ENCODE measurements at regions not wholly inside any gene's neighbourhood (a gene's known extent, or its start where the extent isn't known, plus 50 kb on each side); places are given as distances from the start of the nearest gene placed in this dataset.

DNA sequence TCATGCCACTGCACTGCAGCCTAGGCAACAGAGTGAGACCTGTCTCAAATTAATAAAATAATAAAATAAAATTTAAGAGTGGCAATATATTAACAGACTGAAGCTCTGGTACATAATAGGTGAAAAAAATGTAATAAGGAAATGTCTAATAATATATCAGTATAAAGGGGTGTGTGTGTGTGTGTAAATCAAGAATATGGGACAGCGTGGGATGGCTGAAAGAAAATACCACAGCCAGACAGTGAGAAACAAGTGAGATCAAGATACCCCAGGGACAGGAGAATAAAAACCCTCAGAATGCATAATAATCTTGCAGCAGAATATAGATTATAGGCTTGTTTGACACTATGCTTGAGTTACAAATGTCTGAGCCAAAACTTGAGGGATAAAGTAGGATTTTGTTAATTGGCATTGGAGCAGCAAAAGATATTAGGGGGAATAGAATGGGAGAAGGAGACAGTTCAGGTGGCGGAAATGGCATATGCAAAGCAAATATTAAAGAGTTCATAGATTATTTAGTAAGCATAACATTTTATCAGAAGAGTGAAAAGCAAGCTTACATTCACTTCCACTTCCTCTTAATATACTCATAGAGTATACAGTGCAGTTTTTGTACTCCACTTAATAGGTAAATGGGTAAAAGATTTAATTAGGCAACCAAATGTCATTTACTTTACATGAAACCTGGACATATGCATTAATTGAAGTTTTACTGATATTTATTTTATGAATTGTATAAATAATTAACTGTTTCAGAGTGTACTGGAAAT, 398.5 kb upstream of the GJE1 start:
- TF ChIP-seq, protein P1, sequence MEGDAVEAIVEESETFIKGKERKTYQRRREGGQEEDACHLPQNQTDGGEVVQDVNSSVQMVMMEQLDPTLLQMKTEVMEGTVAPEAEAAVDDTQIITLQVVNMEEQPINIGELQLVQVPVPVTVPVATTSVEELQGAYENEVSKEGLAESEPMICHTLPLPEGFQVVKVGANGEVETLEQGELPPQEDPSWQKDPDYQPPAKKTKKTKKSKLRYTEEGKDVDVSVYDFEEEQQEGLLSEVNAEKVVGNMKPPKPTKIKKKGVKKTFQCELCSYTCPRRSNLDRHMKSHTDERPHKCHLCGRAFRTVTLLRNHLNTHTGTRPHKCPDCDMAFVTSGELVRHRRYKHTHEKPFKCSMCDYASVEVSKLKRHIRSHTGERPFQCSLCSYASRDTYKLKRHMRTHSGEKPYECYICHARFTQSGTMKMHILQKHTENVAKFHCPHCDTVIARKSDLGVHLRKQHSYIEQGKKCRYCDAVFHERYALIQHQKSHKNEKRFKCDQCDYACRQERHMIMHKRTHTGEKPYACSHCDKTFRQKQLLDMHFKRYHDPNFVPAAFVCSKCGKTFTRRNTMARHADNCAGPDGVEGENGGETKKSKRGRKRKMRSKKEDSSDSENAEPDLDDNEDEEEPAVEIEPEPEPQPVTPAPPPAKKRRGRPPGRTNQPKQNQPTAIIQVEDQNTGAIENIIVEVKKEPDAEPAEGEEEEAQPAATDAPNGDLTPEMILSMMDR (IDR thresholded peaks at IDR 0.05; ENCODE audit: low read depth, low read length), result no peak
- TF ChIP-seq POLR2A (IDR thresholded peaks at IDR 0.05; ENCODE audit: extremely low read depth, insufficient read length) (no peak), MAX (IDR thresholded peaks at IDR 0.05; ENCODE audit: low read depth, low read length) (no peak), MYC (IDR thresholded peaks at IDR 0.05; ENCODE audit: low read depth, low read length) (no peak)
